Spleen (tissue), 11 donors: ENCODE measurements at regions not wholly inside any gene's neighbourhood (a gene's known extent, or its start where the extent isn't known, plus 50 kb on each side); places are given as distances from the start of the nearest gene placed in this dataset.

Experiments
- DNase-seq: peaks from one replicate; pipeline ENCODE4 v3.0.0-alpha.2; 2020
- H3K27ac ChIP-seq, 8 donors: fragments of 200-600 bp; sonication (generic) in 7 of 8; 1 replicate in 4 of 8; 2 replicates in 4 of 8; pipeline versions ENCODE4 v1.5.0 to v1.8.0; 2016 to 2021; ENCODE audit warnings: inconsistent platforms in 4 of 8, mild to moderate bottlenecking in 4 of 8, moderate library complexity in 1 of 8
- H3K27me3 ChIP-seq, 7 donors: fragments of 200-600 bp; sonication (generic) in 6 of 7; replicated peaks in 1 of 7; 1 replicate in 4 of 7; 2 replicates in 3 of 7; pipeline versions ENCODE4 v1.5.0 to v1.8.0; 2016 to 2021; ENCODE audit warnings: inconsistent platforms in 3 of 7, mild to moderate bottlenecking in 1 of 7
- H3K36me3 ChIP-seq, 6 donors: fragments of 200-600 bp; sonication (generic) in 5 of 6; 1 replicate in 4 of 6; 2 replicates in 2 of 6; pipeline versions ENCODE4 v1.5.0 to v1.8.0; 2016 to 2021; ENCODE audit warnings: inconsistent platforms in 2 of 6
- H3K4me1 ChIP-seq, 6 donors: fragments of 200-600 bp; sonication (generic) in 5 of 6; 1 replicate in 3 of 6; 2 replicates in 3 of 6; pipeline versions ENCODE4 v1.5.0 to v1.8.0; 2016 to 2021; ENCODE audit warnings: inconsistent platforms in 3 of 6
- H3K4me3 ChIP-seq, 8 donors: fragments of 200-600 bp; sonication (generic) in 7 of 8; 1 replicate in 4 of 8; 2 replicates in 4 of 8; pipeline versions ENCODE4 v1.5.0 to v1.8.0; 2016 to 2021; ENCODE audit warnings: inconsistent platforms in 4 of 8, mild to moderate bottlenecking in 4 of 8, moderate library complexity in 2 of 8
- H3K9me3 ChIP-seq, 8 donors: fragments of 200-600 bp; sonication (generic) in 7 of 8; 1 replicate in 4 of 8; 2 replicates in 4 of 8; pipeline versions ENCODE4 v1.5.0 to v1.8.0; 2016 to 2021; ENCODE audit warnings: inconsistent platforms in 4 of 8
- CTCF ChIP-seq, 11 experiments: fragments of 200-600 bp in 7 of 11; fragments of 450-650 bp in 4 of 11; sonication (generic) in 4 of 11; IDR thresholded peaks in 8 of 11; conservative IDR thresholded peaks in 3 of 11; 1 replicate in 7 of 11; 2 replicates in 4 of 11; pipeline versions ENCODE4 v1.4.0 to v1.8.0; 2016 to 2021; ENCODE audit warnings: antibody characterized with exemption in 11 of 11, inconsistent platforms in 4 of 11, mild to moderate bottlenecking in 1 of 11
- POLR2A ChIP-seq, 3 donors: fragments of 450-650 bp; IDR thresholded peaks; one replicate each; pipeline ENCODE4 v1.5.1; 2017; ENCODE audit warnings: antibody characterized with exemption in 3 of 3, mild to moderate bottlenecking in 1 of 3
- POLR2AphosphoS5 ChIP-seq, 3 donors: sonication (generic); formaldehyde crosslinking; IDR thresholded peaks; one replicate each; pipeline ENCODE4 v1.5.1; 2017; ENCODE audit warnings: antibody characterized with exemption in 3 of 3
- WGBS, 5 donors: extraction: QIAGEN DNeasy Blood & Tissue Kit in 3 of 5; methylation state at CpG; one replicate each; pipeline versions ENCODE4 v1.1.5 to v1.1.7; 2013 to 2018; 5-methylcytosine and 5-hydroxymethylcytosine counted together
- intact Hi-C: fragments of 100-400 bp; cut with DNase I; formaldehyde crosslinking; loops from one replicate; pipeline ENCODE4 v1.15.0; 2023; ENCODE audit warnings: low total_unique reads
- donor health status: healthy with polysubstance abuse.
- donor health status: DM: no; HTN: no; CAD: no; lungs with moderate emphysema.
- donor health status: DM: no; HTN: no; CAD: no.
- donor health status: Bipolar disorder and iron deficiency.
- donor health status: healthy.
- donor health status: DM: no; HTN: no; CAD: no.
- donor health status: DM: yes; HTN: yes; CAD: no.

GRCh38 chr3:80556763-80557162, 789.0 kb upstream of the ROBO1 start:
- no peak overlapping the region for H3K27ac ChIP-seq
- no peaks in the 10 kb centered on the region for H3K4me1 ChIP-seq
- H3K9me3 ChIP-seq, result peaks cover 0 to 21% (median 0%) of the 10 kb centered on the region in 8 donors
- H3K27me3 ChIP-seq, result no peaks in the 10 kb centered on the region
- no peak for TF ChIP-seq CTCF (IDR thresholded peaks at IDR 0.05 in 8 of 11, conservative IDR thresholded peaks at IDR 0.05 in 3 of 11)
- no peak for TF ChIP-seq POLR2AphosphoS5 (IDR thresholded peaks at IDR 0.05)
- no peak for TF ChIP-seq POLR2A (IDR thresholded peaks at IDR 0.05)
- H3K4me3 ChIP-seq, result no peak overlapping the region
- no peaks in the 10 kb centered on the region for H3K36me3 ChIP-seq
- 76 to 91% (median 86%) methylated on average over 1 of the region's 1 CpG for WGBS, 5 donors
- intact Hi-C loops, result no loop called here
- no peak for DNase-seq

DNA sequence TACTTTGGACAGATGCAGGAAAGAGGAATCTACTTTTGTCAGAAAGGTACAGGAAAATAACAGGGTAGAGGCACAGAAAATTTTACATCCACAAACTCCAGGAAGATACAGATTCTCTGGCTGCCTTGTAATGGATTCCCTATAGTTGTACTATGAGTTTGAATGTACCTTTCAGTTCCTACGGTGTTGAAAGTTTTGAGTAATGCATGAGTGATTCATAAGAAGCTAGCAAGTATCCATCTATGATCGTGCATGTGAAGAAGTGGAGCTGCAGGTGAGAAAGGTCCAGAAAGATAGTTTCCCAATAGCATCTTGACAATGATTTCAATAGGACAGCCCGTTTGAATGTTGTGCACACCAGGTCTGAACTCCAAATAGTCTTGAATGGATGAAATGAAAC, 786.5 kb upstream of the ROBO1 start:
- WGBS, 5 donors, result 66 to 84% (median 73%) methylated on average over 3 of the region's 3 CpGs
- Histone ChIP-seq H3K9me3 (peaks cover 0 to 9% (median 0%) of the 10 kb centered on the region in 8 donors), H3K36me3 (no peaks in the 10 kb centered on the region), H3K27ac (no peak overlapping the region), H3K4me3 (no peak overlapping the region), H3K27me3 (no peaks in the 10 kb centered on the region), H3K4me1 (no peaks in the 10 kb centered on the region)
- intact Hi-C loops, result no loop called here
- TF ChIP-seq POLR2A (IDR thresholded peaks at IDR 0.05) (no peak), POLR2AphosphoS5 (IDR thresholded peaks at IDR 0.05) (no peak), CTCF (IDR thresholded peaks at IDR 0.05 in 8 of 11, conservative IDR thresholded peaks at IDR 0.05 in 3 of 11) (no peak)
- DNase-seq, result no peak

GRCh38 chr3:80553211-80553610, 785.4 kb upstream of the ROBO1 start:
- WGBS, 5 donors, result 75 to 89% (median 81%) methylated on average over 4 of the region's 4 CpGs
- H3K27me3 ChIP-seq, result no peaks in the 10 kb centered on the region
- TF ChIP-seq CTCF (IDR thresholded peaks at IDR 0.05 in 8 of 11, conservative IDR thresholded peaks at IDR 0.05 in 3 of 11), result no peak
- TF ChIP-seq POLR2A (IDR thresholded peaks at IDR 0.05), result no peak
- no peak for TF ChIP-seq POLR2AphosphoS5 (IDR thresholded peaks at IDR 0.05)
- no peaks in the 10 kb centered on the region for H3K4me1 ChIP-seq
- intact Hi-C loops, result no loop called here
- no peaks in the 10 kb centered on the region for H3K36me3 ChIP-seq
- no peaks in the 10 kb centered on the region for H3K9me3 ChIP-seq
- H3K4me3 ChIP-seq, result no peak overlapping the region
- no peak overlapping the region for H3K27ac ChIP-seq
- DNase-seq, result no peak

- 71 to 86% (median 76%) methylated on average over 5 of the region's 5 CpGs for WGBS, 5 donors
- intact Hi-C loops, result no loop called here
- Histone ChIP-seq H3K4me1 (no peaks in the 10 kb centered on the region), H3K4me3 (no peak overlapping the region), H3K27ac (no peak overlapping the region), H3K9me3 (peaks cover 0 to 6% (median 0%) of the 10 kb centered on the region in 8 donors), H3K36me3 (no peaks in the 10 kb centered on the region), H3K27me3 (no peaks in the 10 kb centered on the region)
- no peak for DNase-seq
- TF ChIP-seq POLR2AphosphoS5 (IDR thresholded peaks at IDR 0.05) (no peak), CTCF (IDR thresholded peaks at IDR 0.05 in 8 of 11, conservative IDR thresholded peaks at IDR 0.05 in 3 of 11) (no peak), POLR2A (IDR thresholded peaks at IDR 0.05) (no peak)
Observed at GRCh38 chr3:80550174-80550573, 782.4 kb upstream of the ROBO1 start.
